SU-DHL-6 (cell line): ENCODE measurements at regions not wholly inside any gene's neighbourhood (a gene's known extent, or its start where the extent isn't known, plus 50 kb on each side); places are given as distances from the start of the nearest gene placed in this dataset.

Source experiments
- EZH2phosphoT487 ChIP-seq: fragments of 200-600 bp; sonication (generic), shearing (Covaris generic); conservative IDR thresholded peaks from 2 replicates; pipeline ENCODE4 v1.6.1; 2018; ENCODE audit warnings: mild to moderate bottlenecking, antibody characterized with exemption, low read length, moderate library complexity, mixed read lengths
- TF ChIP-seq, protein P1 (sequence below): fragments of 200-600 bp; sonication (generic); IDR thresholded peaks from one replicate; pipeline ENCODE4 v1.5.1; 2017; ENCODE audit warnings: antibody characterized with exemption, mild to moderate bottlenecking, low read length, moderate library complexity; ENCODE audit not compliant: insufficient read depth, poor library complexity, severe bottlenecking

DNA sequence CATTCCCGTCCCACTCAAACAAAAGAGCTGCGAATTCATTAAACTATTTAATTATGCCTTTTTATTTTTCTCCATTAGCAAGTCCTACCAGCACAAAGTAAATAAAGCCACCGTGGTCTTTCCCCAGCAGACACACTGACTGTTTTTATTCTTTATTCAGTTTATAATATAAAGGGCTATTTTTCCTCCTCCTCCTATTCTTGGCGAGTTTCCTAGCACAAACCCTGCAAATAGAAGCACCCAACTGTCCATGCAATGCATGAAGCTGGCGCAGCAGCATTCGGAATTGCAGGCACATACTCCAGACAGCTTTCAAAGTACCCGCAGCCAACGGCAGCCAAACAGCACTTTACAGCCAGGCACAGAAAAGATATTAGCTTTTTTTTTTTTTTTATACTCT, 583.4 kb upstream of the PSMD7 start:
- TF ChIP-seq, protein P1, sequence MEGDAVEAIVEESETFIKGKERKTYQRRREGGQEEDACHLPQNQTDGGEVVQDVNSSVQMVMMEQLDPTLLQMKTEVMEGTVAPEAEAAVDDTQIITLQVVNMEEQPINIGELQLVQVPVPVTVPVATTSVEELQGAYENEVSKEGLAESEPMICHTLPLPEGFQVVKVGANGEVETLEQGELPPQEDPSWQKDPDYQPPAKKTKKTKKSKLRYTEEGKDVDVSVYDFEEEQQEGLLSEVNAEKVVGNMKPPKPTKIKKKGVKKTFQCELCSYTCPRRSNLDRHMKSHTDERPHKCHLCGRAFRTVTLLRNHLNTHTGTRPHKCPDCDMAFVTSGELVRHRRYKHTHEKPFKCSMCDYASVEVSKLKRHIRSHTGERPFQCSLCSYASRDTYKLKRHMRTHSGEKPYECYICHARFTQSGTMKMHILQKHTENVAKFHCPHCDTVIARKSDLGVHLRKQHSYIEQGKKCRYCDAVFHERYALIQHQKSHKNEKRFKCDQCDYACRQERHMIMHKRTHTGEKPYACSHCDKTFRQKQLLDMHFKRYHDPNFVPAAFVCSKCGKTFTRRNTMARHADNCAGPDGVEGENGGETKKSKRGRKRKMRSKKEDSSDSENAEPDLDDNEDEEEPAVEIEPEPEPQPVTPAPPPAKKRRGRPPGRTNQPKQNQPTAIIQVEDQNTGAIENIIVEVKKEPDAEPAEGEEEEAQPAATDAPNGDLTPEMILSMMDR: no peak
- TF ChIP-seq EZH2phosphoT487: no peak
